ENCODE measurements at regions not wholly inside any gene's neighbourhood (a gene's known extent, or its start where the extent isn't known, plus 50 kb on each side); places are given as distances from the start of the nearest gene placed in this dataset.

DNA sequence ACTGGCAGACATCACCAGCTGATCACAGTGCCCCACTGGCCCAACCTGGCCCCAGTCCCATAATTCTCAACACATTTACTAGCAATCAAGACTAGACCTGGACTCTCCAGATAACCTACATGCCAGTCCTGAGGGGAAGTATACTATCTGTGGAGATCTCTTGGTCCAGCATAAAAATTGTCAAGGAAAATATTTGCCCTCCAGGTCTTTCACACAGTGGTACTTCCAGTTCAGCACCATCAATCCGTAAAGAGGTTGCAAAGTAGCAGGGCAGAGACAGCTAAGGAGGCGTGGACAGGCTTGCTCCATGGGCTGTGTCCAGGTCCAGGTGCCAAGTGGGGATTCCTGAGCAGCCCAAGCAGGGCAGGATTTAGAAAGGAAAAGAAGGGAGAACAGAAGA, 143.6 kb upstream of the BACE2 start:
- no peak overlapping the region for H3K4me3 ChIP-seq (ENCODE audit: low read depth, low read length)
- DNase-seq (ENCODE audit: low read depth, low spot score) = no peak
- TF ChIP-seq, protein P1, sequence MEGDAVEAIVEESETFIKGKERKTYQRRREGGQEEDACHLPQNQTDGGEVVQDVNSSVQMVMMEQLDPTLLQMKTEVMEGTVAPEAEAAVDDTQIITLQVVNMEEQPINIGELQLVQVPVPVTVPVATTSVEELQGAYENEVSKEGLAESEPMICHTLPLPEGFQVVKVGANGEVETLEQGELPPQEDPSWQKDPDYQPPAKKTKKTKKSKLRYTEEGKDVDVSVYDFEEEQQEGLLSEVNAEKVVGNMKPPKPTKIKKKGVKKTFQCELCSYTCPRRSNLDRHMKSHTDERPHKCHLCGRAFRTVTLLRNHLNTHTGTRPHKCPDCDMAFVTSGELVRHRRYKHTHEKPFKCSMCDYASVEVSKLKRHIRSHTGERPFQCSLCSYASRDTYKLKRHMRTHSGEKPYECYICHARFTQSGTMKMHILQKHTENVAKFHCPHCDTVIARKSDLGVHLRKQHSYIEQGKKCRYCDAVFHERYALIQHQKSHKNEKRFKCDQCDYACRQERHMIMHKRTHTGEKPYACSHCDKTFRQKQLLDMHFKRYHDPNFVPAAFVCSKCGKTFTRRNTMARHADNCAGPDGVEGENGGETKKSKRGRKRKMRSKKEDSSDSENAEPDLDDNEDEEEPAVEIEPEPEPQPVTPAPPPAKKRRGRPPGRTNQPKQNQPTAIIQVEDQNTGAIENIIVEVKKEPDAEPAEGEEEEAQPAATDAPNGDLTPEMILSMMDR (IDR thresholded peaks at IDR 0.05; ENCODE audit: low read depth, low read length) = no peak
- in situ Hi-C loops (cut with HindIII; ENCODE audit: low sequenced_read_pairs) = no loop called here

DNA sequence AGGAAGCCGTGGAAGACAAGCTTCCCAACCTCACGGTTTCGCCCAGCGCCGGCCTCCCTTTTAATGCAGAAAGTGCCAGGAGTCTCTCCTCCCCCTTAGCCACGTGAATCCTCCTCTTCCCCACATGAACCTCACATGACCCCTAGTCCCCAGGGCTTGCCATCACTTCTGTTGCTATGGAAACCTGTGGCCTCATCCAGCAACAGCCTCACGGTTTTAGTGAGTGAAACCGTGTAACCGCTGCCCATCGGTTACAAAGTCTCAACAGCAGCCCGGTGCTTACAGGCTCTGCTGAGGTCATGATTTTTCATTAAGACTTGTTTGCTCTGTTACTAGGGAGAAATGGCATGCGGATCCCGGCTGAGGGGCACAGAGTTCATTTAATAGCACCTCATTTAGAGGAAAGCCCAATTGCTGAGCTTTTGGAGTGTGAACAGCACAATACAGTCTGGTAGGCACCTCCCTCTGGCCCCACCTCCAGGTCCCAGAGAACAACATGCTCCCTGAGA, 143.2 kb upstream of the BACE2 start:
- in situ Hi-C loops (cut with HindIII; ENCODE audit: low sequenced_read_pairs) = no loop called here
- peak; percentile 28 for DNase-seq (ENCODE audit: low read depth, low spot score)
- H3K4me3 ChIP-seq (ENCODE audit: low read depth, low read length) = no peak overlapping the region
- TF ChIP-seq, protein P1 (IDR thresholded peaks at IDR 0.05; ENCODE audit: low read depth, low read length) = no peak

DNA sequence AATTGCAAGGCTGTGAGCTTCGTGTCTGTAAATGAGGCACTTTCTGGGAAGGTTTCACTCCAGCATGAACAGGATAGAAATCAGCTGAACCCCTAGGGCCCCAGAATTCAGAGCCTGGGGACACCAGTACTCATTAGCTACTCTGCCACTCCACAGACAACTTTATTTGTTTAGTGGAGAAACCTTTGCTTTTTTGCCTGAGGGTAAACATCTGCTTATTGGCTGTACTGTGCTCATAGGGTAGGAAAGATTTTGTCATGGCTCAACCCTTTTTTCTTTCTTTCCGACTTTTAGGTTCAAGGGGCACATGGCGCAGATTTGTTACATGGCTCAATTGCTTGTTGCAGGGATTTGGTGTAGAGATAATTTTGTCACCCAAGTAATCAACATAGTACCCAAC, 138.4 kb upstream of the BACE2 start:
- TF ChIP-seq, protein P1 (IDR thresholded peaks at IDR 0.05; ENCODE audit: low read depth, low read length) = no peak
- in situ Hi-C loops (cut with HindIII; ENCODE audit: low sequenced_read_pairs) = no loop called here
- DNase-seq (ENCODE audit: low read depth, low spot score) = no peak
- no peak overlapping the region for H3K4me3 ChIP-seq (ENCODE audit: low read depth, low read length)

DNA sequence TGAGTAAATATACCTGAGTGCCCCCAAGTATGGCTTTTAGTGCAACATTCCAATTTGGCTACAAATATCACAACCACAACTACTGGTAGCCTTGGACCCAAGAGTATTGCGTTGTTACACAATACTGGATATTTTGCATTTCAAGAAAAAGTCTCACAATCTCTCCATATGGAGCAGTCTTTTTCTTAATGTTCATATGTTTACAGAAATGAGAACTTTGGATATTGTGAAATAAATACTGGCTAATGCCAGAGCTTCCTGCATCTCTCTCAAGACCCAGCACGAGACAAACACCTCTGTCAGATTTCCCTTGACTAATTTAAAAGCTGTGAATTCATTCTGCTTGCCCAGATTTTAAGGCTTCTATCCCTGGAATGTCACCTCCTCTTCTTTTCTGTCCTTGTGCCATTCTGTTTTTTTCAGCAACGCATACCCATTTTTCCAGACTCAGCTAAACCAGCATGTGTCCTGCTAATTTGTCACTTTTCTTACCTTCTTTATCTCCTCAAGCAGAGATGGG, 136.2 kb upstream of the BACE2 start:
- no peak for DNase-seq (ENCODE audit: low read depth, low spot score)
- TF ChIP-seq, protein P1 (IDR thresholded peaks at IDR 0.05; ENCODE audit: low read depth, low read length) = no peak
- no peak overlapping the region for H3K4me3 ChIP-seq (ENCODE audit: low read depth, low read length)
- in situ Hi-C loops (cut with HindIII; ENCODE audit: low sequenced_read_pairs) = no loop called here

DNA sequence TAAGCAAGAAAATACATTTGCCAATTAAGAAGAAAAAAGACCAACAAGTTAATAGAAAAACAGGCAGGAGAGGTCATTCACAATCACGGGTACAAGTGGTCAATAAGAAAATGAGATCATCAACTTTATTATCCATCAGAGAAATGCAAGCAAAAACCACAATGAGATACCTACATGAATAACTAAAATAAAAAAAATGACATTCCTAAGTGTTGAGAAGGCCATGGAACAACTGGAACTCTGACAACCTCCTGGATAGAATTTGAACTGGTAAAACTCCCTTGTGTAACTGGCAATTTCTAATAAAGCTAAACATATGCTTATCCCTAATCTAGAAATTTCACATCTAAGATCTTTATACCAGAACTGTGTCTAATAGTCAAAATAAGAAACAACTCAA, 135.4 kb upstream of the BACE2 start:
- in situ Hi-C loops (cut with HindIII; ENCODE audit: low sequenced_read_pairs) = no loop called here
- peak; percentile 19 for DNase-seq (ENCODE audit: low read depth, low spot score)
- TF ChIP-seq, protein P1 (IDR thresholded peaks at IDR 0.05; ENCODE audit: low read depth, low read length) = no peak
- H3K4me3 ChIP-seq (ENCODE audit: low read depth, low read length) = no peak overlapping the region

GRCh38 chr21:41037212-41037611, 130.7 kb upstream of the BACE2 start:
- in situ Hi-C loops (cut with HindIII; ENCODE audit: low sequenced_read_pairs) = no loop called here
- TF ChIP-seq, protein P1 (IDR thresholded peaks at IDR 0.05; ENCODE audit: low read depth, low read length) = no peak
- no peak overlapping the region for H3K4me3 ChIP-seq (ENCODE audit: low read depth, low read length)
- no peak for DNase-seq (ENCODE audit: low read depth, low spot score)
